ENCODE measurements at regions not wholly inside any gene's neighbourhood (a gene's known extent, or its start where the extent isn't known, plus 50 kb on each side); places are given as distances from the start of the nearest gene placed in this dataset.

- DNase-seq = no peak
These were observed 358.0 kb downstream of the CTTN start for GRCh38 chr11:70756341-70756740.

GRCh38 chr11:70756756-70757155, 358.4 kb downstream of the CTTN start:
- no peak for DNase-seq

- no peak for DNase-seq
These were observed 358.9 kb downstream of the CTTN start for GRCh38 chr11:70757241-70757640.

- DNase-seq = no peak
These were observed 359.9 kb downstream of the CTTN start for GRCh38 chr11:70758206-70758605.

GRCh38 chr11:70759846-70760245, 361.5 kb downstream of the CTTN start:
- no peak for DNase-seq

- DNase-seq = no peak
These were observed 362.2 kb downstream of the CTTN start for GRCh38 chr11:70760416-70761020.

GRCh38 chr11:70761094-70761907, 363.0 kb downstream of the CTTN start:
- DNase-seq = no peak

GRCh38 chr11:70761908-70762337, 363.6 kb downstream of the CTTN start:
- no peak for DNase-seq

GRCh38 chr11:70762810-70763209, 364.5 kb downstream of the CTTN start:
- DNase-seq = no peak

GRCh38 chr11:70763606-70764005, 365.3 kb downstream of the CTTN start:
- no peak for DNase-seq

- no peak for DNase-seq
These were observed 366.1 kb downstream of the CTTN start for GRCh38 chr11:70764356-70764905.

- DNase-seq = no peak
These were observed 368.6 kb downstream of the CTTN start for GRCh38 chr11:70766901-70767300.

- DNase-seq = no peak
These were observed 370.2 kb downstream of the CTTN start for GRCh38 chr11:70768346-70769095.

GRCh38 chr11:70769106-70769505, 370.8 kb downstream of the CTTN start:
- DNase-seq = no peak

GRCh38 chr11:70769521-70769920, 371.2 kb downstream of the CTTN start:
- no peak for DNase-seq

- DNase-seq = peak in 1 of 51 donors; percentile 11
These were observed 373.0 kb downstream of the CTTN start for GRCh38 chr11:70771099-70771885.

GRCh38 chr11:70772950-70773349, 374.6 kb downstream of the CTTN start:
- no peak for DNase-seq

GRCh38 chr11:70775386-70776075, 377.2 kb downstream of the CTTN start:
- DNase-seq = no peak

- DNase-seq = no peak
These were observed 378.7 kb downstream of the CTTN start for GRCh38 chr11:70776914-70777532.

GRCh38 chr11:70778883-70779282, 380.6 kb downstream of the CTTN start:
- peak in 12 of 51 donors; percentile 3 to 67 (median 22) for DNase-seq

All from hypothalamus (tissue), 51 donors.